GM23338 (cell line): ENCODE measurements at regions not wholly inside any gene's neighbourhood (a gene's known extent, or its start where the extent isn't known, plus 50 kb on each side); places are given as distances from the start of the nearest gene placed in this dataset.

Source experiments
- CREB1 ChIP-seq: fragments of 250-450 bp; sonication (Bioruptor Pico); IDR thresholded peaks from 2 replicates; pipeline ENCODE4 v1.5.0; 2020; ENCODE audit warnings: low read depth, mild to moderate bottlenecking, moderate library complexity
- ETS1 ChIP-seq: IDR thresholded peaks from 2 replicates; pipeline ENCODE4 v1.6.1; 2016; ENCODE audit warnings: antibody characterized with exemption
- EZH2phosphoT487 ChIP-seq: fragments of 200-600 bp; sonication (generic); IDR thresholded peaks from one replicate; pipeline ENCODE4 v1.8.1; 2018; ENCODE audit warnings: antibody characterized with exemption; ENCODE audit not compliant: unreplicated experiment
- NANOG ChIP-seq: IDR thresholded peaks from 2 replicates; pipeline ENCODE4 v1.6.1; 2016; ENCODE audit warnings: antibody characterized with exemption, borderline replicate concordance
- POLR2AphosphoS5 ChIP-seq: IDR thresholded peaks from 2 replicates; pipeline ENCODE4 v1.6.1; 2016; ENCODE audit warnings: antibody characterized with exemption, low read depth
- REST ChIP-seq: IDR thresholded peaks from one replicate; pipeline ENCODE4 v1.6.1; 2018; ENCODE audit warnings: antibody characterized with exemption; ENCODE audit not compliant: unreplicated experiment
- ZNF331 ChIP-seq: fragments of 250-450 bp; sonication (Bioruptor Pico); IDR thresholded peaks from 2 replicates; pipeline ENCODE4 v1.5.0; 2020; ENCODE audit warnings: low read depth, mild to moderate bottlenecking, moderate library complexity
- ZNF462 ChIP-seq: fragments of 250-450 bp; sonication (Bioruptor Pico); IDR thresholded peaks from 2 replicates; pipeline ENCODE4 v1.5.0; 2020; ENCODE audit warnings: mild to moderate bottlenecking, moderate library complexity

- no peak for TF ChIP-seq ZNF462 (CRISPR knock-in tag)
- TF ChIP-seq EZH2phosphoT487 = no peak
- no peak for TF ChIP-seq ZNF331 (CRISPR knock-in tag)
- no peak for TF ChIP-seq REST
- TF ChIP-seq NANOG = no peak
- TF ChIP-seq POLR2AphosphoS5 = no peak
- TF ChIP-seq ETS1 = no peak
- no peak for TF ChIP-seq CREB1 (CRISPR knock-in tag)
These were observed 97.4 kb downstream of the FBXO4 start (continued) for GRCh38 chr5:42022383-42022972.
